ENCODE measurements at regions not wholly inside any gene's neighbourhood (a gene's known extent, or its start where the extent isn't known, plus 50 kb on each side); places are given as distances from the start of the nearest gene placed in this dataset.

DNA sequence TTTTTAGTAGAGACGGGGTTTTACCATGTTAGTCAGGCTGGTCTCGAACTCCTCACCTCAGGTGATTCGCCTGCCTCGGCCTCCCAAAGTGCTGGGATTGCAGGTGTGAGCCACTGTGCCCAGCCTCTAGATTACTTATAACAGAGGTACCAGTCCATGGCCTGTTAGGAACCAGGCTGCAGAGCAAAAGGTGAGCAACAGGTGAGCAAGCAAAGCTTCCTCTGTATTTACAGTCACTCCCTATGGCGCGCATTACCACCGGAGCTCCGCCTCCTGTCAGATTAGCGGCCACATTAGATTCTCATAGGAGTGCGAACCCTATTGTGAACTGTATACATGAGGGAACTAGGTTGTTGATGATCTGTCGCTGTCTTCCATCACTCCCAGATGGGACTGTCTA is 178.0 kb upstream of the SALL4 start:
- H3K9me3 ChIP-seq (replicated peaks in 1 of 2; ENCODE audit: control insufficient read depth in 1 of 2, insufficient read depth in 1 of 2, low read length in 2 of 2) = peaks cover 0 to 16% of the 10 kb centered on the region in 2 donors
- Mint-ChIP-seq H3K4me3 (no peak overlapping the region), H3K36me3 (no peaks in the 10 kb centered on the region), H3K27me3 (ENCODE audit: low read depth in 3 of 3) (peaks cover 0 to 7% (median 3%) of the 10 kb centered on the region in 3 donors), H3K4me1 (peaks cover 3% of the 10 kb centered on the region), H3K27ac (no peak overlapping the region), H3K9me3 (peaks cover 2 to 19% (median 9%) of the 10 kb centered on the region in 7 donors)
- TF ChIP-seq, protein P1, sequence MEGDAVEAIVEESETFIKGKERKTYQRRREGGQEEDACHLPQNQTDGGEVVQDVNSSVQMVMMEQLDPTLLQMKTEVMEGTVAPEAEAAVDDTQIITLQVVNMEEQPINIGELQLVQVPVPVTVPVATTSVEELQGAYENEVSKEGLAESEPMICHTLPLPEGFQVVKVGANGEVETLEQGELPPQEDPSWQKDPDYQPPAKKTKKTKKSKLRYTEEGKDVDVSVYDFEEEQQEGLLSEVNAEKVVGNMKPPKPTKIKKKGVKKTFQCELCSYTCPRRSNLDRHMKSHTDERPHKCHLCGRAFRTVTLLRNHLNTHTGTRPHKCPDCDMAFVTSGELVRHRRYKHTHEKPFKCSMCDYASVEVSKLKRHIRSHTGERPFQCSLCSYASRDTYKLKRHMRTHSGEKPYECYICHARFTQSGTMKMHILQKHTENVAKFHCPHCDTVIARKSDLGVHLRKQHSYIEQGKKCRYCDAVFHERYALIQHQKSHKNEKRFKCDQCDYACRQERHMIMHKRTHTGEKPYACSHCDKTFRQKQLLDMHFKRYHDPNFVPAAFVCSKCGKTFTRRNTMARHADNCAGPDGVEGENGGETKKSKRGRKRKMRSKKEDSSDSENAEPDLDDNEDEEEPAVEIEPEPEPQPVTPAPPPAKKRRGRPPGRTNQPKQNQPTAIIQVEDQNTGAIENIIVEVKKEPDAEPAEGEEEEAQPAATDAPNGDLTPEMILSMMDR (IDR thresholded peaks at IDR 0.05) = no peak
- no peak overlapping the region for H2AFZ ChIP-seq (ENCODE audit: insufficient read depth, low read depth, low read length, poor library complexity, severe bottlenecking)
- no peaks in the 10 kb centered on the region for H3K79me2 ChIP-seq (ENCODE audit: insufficient read depth, low read length)
- H3K4me2 ChIP-seq (replicated peaks; ENCODE audit: extremely low read depth, low read length, poor library complexity, severe bottlenecking) = no peak overlapping the region
- H3K36me3 ChIP-seq (replicated peaks in 1 of 2; ENCODE audit: control insufficient read depth in 1 of 2, insufficient read depth in 2 of 2, low read length in 2 of 2) = no peaks in the 10 kb centered on the region
- H3K9ac ChIP-seq (ENCODE audit: insufficient read depth, low read length, poor library complexity, severe bottlenecking) = no peak overlapping the region
- no peak overlapping the region for H3K4me3 ChIP-seq (replicated peaks in 1 of 3; ENCODE audit: low read depth in 2 of 3, low read length in 3 of 3)
- H3K4me1 ChIP-seq (ENCODE audit: control insufficient read depth in 1 of 2, insufficient read depth in 2 of 2, low read length in 2 of 2) = no peaks in the 10 kb centered on the region
- no peak overlapping the region for H3K27ac ChIP-seq (ENCODE audit: low read depth in 1 of 2, low read length in 2 of 2)
- DNase-seq = no peak
- no peaks in the 10 kb centered on the region for H4K20me1 ChIP-seq (ENCODE audit: insufficient read depth, low read length)
- intact Hi-C loops (cut with micrococcal nuclease) = no loop called here
- WGBS (ENCODE audit: insufficient coverage) = 100% methylated on average over 1 of the region's 11 CpGs
- no peaks in the 10 kb centered on the region for H3K27me3 ChIP-seq (ENCODE audit: control insufficient read depth in 2 of 2, insufficient read depth in 2 of 2, low read length in 2 of 2)

DNA sequence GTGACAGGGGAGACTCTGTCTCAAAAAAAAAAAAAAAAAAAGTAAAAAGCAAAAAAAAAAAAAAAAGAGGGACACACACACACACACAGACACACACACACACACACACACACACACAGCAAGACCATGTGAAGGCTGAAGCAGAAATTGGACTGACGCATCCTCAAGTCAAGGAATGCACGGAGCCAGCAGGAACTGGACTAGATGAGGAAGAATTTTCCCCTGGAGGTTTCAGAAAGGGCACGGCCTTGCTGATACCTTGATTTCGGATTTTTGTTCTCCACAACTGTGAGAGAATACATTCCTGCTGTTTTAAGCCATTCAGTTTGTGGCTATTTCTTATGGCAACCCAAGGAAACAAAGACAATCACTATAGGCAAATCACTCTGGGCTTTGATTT is 176.9 kb upstream of the SALL4 start:
- no peaks in the 10 kb centered on the region for H3K27me3 ChIP-seq (ENCODE audit: control insufficient read depth in 2 of 2, insufficient read depth in 2 of 2, low read length in 2 of 2)
- no peaks in the 10 kb centered on the region for H4K20me1 ChIP-seq (ENCODE audit: insufficient read depth, low read length)
- no peak overlapping the region for H2AFZ ChIP-seq (ENCODE audit: insufficient read depth, low read depth, low read length, poor library complexity, severe bottlenecking)
- H3K4me3 Mint-ChIP-seq = no peak overlapping the region
- H3K9ac ChIP-seq (ENCODE audit: insufficient read depth, low read length, poor library complexity, severe bottlenecking) = no peak overlapping the region
- H3K27ac ChIP-seq (ENCODE audit: low read depth in 1 of 2, low read length in 2 of 2) = no peak overlapping the region
- H3K9me3 ChIP-seq (replicated peaks in 1 of 2; ENCODE audit: control insufficient read depth in 1 of 2, insufficient read depth in 1 of 2, low read length in 2 of 2) = peaks cover 0 to 16% of the 10 kb centered on the region in 2 donors
- TF ChIP-seq, protein P1 (IDR thresholded peaks at IDR 0.05) = no peak
- no peak overlapping the region for H3K4me2 ChIP-seq (replicated peaks; ENCODE audit: extremely low read depth, low read length, poor library complexity, severe bottlenecking)
- no peak overlapping the region for H3K4me3 ChIP-seq (replicated peaks in 1 of 3; ENCODE audit: low read depth in 2 of 3, low read length in 3 of 3)
- no peaks in the 10 kb centered on the region for H3K36me3 Mint-ChIP-seq
- H3K79me2 ChIP-seq (ENCODE audit: insufficient read depth, low read length) = no peaks in the 10 kb centered on the region
- peaks cover 2 to 19% (median 9%) of the 10 kb centered on the region in 7 donors for H3K9me3 Mint-ChIP-seq
- intact Hi-C loops (cut with micrococcal nuclease) = no loop called here
- DNase-seq = no peak
- H3K4me1 ChIP-seq (ENCODE audit: control insufficient read depth in 1 of 2, insufficient read depth in 2 of 2, low read length in 2 of 2) = no peaks in the 10 kb centered on the region
- peaks cover 0 to 7% (median 3%) of the 10 kb centered on the region in 3 donors for H3K27me3 Mint-ChIP-seq (ENCODE audit: low read depth in 3 of 3)
- WGBS (ENCODE audit: insufficient coverage) = 93% methylated on average over 3 of the region's 4 CpGs
- no peaks in the 10 kb centered on the region for H3K36me3 ChIP-seq (replicated peaks in 1 of 2; ENCODE audit: control insufficient read depth in 1 of 2, insufficient read depth in 2 of 2, low read length in 2 of 2)
- H3K4me1 Mint-ChIP-seq = no peaks in the 10 kb centered on the region
- no peak overlapping the region for H3K27ac Mint-ChIP-seq
